ENCODE measurements at regions not wholly inside any gene's neighbourhood (a gene's known extent, or its start where the extent isn't known, plus 50 kb on each side); places are given as distances from the start of the nearest gene placed in this dataset.

GRCh38 chr12:33710548-33710947 lies 270.9 kb upstream of the SYT10 start:
- no peak for TF ChIP-seq CTCF (IDR thresholded peaks at IDR 0.05; ENCODE audit: low read depth, low read length)
- TF ChIP-seq EZH2phosphoT487 (IDR thresholded peaks at IDR 0.05; ENCODE audit: low read depth): no peak

Data from OCI-LY3 (cell line).